ENCODE measurements at regions not wholly inside any gene's neighbourhood (a gene's known extent, or its start where the extent isn't known, plus 50 kb on each side); places are given as distances from the start of the nearest gene placed in this dataset.

DNA sequence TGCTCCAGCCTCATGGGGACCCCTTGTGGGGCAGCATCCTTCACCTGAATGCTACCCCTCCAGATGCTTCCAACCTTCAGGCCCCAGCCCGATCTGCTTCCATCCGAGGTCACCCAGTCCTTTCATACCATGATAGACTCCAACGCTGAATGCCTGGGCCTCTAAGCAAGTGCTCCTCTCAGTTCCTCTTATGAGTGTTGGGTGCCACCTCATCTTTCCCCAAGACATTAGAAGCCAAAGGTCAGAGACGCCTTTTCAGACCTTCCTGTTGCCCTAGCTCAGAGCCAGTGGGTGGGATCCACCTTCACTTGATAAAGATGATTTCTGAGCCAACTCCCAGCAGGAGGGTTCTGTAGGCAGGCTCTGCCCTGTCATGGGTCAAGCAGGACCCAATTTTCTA, 174.5 kb upstream of the MGAT5 start:
- TF ChIP-seq POLR2AphosphoS5 (IDR thresholded peaks at IDR 0.05) = no peak
- no peak for TF ChIP-seq TAF1 (IDR thresholded peaks at IDR 0.05; ENCODE audit: low read depth)
- TF ChIP-seq, protein P1, sequence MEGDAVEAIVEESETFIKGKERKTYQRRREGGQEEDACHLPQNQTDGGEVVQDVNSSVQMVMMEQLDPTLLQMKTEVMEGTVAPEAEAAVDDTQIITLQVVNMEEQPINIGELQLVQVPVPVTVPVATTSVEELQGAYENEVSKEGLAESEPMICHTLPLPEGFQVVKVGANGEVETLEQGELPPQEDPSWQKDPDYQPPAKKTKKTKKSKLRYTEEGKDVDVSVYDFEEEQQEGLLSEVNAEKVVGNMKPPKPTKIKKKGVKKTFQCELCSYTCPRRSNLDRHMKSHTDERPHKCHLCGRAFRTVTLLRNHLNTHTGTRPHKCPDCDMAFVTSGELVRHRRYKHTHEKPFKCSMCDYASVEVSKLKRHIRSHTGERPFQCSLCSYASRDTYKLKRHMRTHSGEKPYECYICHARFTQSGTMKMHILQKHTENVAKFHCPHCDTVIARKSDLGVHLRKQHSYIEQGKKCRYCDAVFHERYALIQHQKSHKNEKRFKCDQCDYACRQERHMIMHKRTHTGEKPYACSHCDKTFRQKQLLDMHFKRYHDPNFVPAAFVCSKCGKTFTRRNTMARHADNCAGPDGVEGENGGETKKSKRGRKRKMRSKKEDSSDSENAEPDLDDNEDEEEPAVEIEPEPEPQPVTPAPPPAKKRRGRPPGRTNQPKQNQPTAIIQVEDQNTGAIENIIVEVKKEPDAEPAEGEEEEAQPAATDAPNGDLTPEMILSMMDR (IDR thresholded peaks at IDR 0.05; ENCODE audit: poor library complexity, severe bottlenecking) = no peak
- TF ChIP-seq SMC3 (conservative IDR thresholded peaks at IDR 0.05; ENCODE audit: poor library complexity) = no peak
- TF ChIP-seq, protein P2, sequence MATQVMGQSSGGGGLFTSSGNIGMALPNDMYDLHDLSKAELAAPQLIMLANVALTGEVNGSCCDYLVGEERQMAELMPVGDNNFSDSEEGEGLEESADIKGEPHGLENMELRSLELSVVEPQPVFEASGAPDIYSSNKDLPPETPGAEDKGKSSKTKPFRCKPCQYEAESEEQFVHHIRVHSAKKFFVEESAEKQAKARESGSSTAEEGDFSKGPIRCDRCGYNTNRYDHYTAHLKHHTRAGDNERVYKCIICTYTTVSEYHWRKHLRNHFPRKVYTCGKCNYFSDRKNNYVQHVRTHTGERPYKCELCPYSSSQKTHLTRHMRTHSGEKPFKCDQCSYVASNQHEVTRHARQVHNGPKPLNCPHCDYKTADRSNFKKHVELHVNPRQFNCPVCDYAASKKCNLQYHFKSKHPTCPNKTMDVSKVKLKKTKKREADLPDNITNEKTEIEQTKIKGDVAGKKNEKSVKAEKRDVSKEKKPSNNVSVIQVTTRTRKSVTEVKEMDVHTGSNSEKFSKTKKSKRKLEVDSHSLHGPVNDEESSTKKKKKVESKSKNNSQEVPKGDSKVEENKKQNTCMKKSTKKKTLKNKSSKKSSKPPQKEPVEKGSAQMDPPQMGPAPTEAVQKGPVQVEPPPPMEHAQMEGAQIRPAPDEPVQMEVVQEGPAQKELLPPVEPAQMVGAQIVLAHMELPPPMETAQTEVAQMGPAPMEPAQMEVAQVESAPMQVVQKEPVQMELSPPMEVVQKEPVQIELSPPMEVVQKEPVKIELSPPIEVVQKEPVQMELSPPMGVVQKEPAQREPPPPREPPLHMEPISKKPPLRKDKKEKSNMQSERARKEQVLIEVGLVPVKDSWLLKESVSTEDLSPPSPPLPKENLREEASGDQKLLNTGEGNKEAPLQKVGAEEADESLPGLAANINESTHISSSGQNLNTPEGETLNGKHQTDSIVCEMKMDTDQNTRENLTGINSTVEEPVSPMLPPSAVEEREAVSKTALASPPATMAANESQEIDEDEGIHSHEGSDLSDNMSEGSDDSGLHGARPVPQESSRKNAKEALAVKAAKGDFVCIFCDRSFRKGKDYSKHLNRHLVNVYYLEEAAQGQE (IDR thresholded peaks at IDR 0.05; ENCODE audit: borderline replicate concordance) = no peak
- TF ChIP-seq EZH2 (IDR thresholded peaks at IDR 0.05; ENCODE audit: borderline replicate concordance, insufficient read depth, low read length, poor library complexity, severe bottlenecking) = no peak
- TF ChIP-seq EP300 (conservative IDR thresholded peaks at IDR 0.05; ENCODE audit: poor library complexity, severe bottlenecking) = no peak
- no peak for TF ChIP-seq MXI1 (conservative IDR thresholded peaks at IDR 0.05; ENCODE audit: poor library complexity, severe bottlenecking)
- TF ChIP-seq RAD21 (conservative IDR thresholded peaks at IDR 0.05) = no peak
